ENCODE measurements at regions not wholly inside any gene's neighbourhood (a gene's known extent, or its start where the extent isn't known, plus 50 kb on each side); places are given as distances from the start of the nearest gene placed in this dataset.
"Not testable (repeated sequence)": the region's sequence is repeated elsewhere in the genome, so short reads cannot be mapped to it uniquely, and the experiment has no call there.

DNA sequence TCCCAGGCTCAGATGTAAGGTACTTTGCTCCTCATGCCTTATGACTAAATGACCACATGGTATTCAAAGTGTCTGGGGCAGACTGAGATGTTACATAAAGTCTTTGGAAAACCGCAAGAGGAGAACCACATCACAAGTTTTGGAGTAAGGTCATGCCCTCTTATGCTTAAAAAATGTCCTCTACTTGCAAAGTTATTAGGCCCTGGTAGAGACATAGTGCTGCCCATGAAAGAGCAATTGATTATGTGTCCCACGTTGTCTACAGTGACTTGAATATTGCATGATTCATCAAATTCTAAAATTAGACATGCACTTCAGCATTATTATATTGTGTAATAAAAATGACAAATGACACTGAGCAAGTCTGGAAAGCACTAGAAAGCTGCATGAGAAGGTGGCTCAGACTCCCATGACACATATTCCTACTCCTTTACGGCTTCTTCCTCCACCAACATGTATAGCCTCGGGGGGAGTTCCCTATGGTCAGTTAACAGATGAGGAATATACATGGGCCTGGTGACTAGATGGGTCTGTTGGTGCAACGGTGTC lies 602.6 kb upstream of the VRK2 start:
- no peak for ATAC-seq

- ATAC-seq: no peak
These were observed 601.7 kb upstream of the VRK2 start for GRCh38 chr2:57444752-57445430.

GRCh38 chr2:57448816-57449215 lies 597.8 kb upstream of the VRK2 start:
- ATAC-seq: no peak

- ATAC-seq: no peak
These were observed 596.4 kb upstream of the VRK2 start for GRCh38 chr2:57450170-57450569.

GRCh38 chr2:57452634-57453033 lies 594.0 kb upstream of the VRK2 start:
- no peak for ATAC-seq

DNA sequence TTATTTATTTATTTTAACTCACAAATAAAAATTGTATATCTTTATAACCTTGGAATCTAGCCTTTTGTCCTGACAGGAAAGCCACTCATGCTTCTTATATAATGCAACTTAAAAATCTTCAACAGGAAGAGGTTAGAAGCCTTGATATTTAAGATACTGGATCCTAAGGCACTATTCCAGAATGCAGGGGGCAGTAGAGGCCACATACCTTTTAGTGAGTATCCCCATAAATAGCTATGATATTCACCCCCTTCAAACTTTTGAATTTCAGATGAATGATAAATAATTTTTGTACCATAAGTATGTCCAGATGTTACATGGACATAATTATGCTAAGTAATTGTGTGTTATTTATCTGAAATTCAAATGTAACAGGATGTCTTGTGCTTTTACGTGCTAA lies 592.7 kb upstream of the VRK2 start:
- no peak for ATAC-seq

DNA sequence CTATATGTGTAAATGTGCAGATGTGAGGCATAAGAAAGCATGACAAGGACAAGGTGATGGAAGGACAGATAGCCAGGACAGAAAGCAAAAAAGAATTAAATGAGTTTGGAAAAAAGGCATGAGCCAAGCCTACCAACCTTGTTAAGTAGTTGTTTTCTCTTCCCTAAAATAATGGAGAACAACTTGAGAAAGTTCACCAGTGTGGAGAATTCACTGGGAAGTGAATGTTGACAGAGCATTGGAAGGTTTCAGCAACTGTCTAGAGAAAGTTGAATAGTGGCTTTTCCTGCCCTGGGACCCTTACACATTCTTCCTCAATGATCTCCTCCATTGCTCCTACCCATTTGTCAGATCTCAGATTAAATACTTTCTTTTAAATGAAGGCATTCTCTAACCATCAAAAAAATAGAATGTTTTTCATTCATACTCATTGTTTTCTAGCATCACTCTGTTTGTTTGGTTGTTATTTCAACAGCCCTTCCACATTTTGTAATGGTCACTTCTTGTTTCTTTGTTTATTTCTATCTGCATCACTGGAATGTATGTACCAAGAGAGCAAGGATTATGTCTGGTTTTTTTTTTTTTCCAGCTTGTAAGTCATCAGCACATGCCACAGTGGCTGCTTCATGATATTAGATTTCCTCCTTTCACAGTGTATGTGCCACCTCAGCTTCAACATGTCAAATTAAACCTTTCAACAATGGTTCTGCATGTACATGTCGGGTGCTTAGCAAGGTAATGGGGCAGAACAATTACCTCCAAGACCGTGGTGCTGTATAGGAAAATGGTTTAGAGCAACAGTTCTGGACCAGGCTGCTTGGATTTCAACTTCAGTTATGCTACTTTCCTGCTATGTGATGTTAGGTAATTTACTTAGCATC lies 586.0 kb upstream of the VRK2 start:
- no peak for ATAC-seq

DNA sequence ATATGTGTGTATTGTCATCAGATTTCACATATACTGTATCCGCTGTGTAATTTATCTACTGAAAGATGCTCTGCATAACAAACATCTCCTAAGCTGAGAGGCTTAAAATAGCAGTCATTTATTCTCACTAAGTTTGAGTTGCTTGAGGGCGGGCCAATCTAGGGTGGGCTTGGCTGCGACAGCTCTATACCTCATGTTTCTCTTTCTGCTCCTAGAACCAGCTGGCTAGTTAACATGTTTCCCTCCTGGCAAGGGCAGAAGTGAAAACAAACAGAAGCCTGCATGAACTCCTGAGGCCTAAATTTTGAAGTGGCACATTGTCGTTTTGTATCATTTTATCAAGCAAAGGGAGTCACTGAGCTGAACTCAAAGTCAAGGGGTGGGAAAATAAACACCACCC lies 585.0 kb upstream of the VRK2 start:
- ATAC-seq: no peak

GRCh38 chr2:57465067-57465466 lies 581.5 kb upstream of the VRK2 start:
- ATAC-seq: no peak

GRCh38 chr2:57465967-57466366 lies 580.6 kb upstream of the VRK2 start:
- no peak for ATAC-seq

DNA sequence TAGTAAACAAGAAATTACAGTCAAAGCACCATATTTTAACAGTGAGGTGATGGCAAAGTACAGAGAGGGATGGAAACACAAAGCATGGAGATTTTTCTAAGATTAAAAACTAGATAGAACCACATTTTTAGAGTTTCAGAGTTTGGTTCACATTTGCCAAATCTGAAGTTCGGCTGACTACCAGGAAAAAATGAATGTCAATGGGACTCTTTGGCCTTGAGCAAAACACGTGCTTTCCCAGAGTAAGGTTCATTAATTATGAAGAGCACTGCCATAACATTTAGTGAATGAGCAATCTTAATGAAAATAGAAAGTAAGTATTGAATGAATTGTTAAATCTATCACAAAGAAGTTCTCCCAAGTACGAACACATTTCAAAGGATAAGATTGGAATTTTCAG lies 571.2 kb upstream of the VRK2 start:
- no peak for ATAC-seq

DNA sequence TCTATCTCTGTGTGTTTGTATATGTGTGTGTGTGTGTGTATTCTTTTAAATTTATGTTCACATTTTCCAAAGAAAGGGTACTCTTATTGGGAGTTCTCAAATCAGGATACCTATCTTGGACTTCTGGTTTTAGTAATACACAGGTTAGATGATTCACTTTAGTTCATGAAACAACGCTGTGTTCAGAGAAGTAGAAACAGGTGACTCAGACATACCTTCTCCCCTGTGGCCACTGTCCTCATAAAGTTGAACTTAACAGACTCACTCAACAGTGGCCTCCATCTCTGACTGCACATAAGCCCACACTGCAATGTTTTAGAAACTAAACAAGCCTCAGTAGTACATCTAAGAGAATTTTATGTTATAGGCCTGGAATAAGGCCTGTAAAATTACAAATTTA lies 566.6 kb upstream of the VRK2 start:
- ATAC-seq: no peak

DNA sequence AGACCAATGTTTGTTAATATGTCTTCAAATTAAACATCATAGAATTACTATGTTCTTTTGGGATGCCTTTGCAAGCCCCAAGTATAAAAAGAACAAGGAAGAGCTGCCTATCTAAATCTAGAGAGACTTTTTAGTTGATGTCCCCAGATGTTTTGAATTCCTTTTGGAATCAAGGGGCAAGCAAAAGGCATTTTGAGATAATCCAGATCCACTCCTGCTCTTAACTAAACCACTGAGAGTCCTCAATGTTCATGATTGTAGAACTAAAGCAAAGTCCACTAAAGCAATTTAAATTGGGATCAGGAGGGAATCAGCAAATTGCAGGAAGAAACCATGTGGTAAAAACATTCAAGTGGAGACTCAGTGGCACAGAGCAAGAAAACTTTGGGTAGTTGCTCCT lies 558.5 kb upstream of the VRK2 start:
- ATAC-seq: no peak

DNA sequence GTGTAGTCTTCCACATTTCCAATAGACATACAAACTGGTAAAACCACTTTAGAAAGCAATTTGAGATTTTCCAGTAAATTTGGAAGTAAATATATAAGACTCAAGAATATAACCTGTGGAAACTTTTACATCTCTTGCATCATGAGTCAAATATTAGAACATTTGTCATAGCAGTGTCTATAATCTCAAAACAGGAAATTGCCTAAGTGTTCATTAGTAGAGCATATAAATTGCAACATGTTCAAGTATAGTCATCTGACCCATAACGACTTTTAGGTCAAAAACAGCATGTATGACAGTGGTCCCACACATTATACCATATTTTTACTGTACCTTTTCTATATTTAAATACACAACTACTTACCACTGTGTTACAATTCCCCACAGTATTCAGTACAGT lies 555.9 kb upstream of the VRK2 start:
- ATAC-seq: no peak

GRCh38 chr2:57491213-57491612 lies 555.4 kb upstream of the VRK2 start:
- ATAC-seq: no peak

GRCh38 chr2:57493966-57494365 lies 552.6 kb upstream of the VRK2 start:
- ATAC-seq: not testable (repeated sequence)

- peak; percentile 37 for ATAC-seq
These were observed 549.0 kb upstream of the VRK2 start for GRCh38 chr2:57497489-57498096.

GRCh38 chr2:57504787-57505186 lies 541.8 kb upstream of the VRK2 start:
- ATAC-seq: no peak

- ATAC-seq: no peak
These were observed 537.4 kb upstream of the VRK2 start for GRCh38 chr2:57509189-57509588.

GRCh38 chr2:57510704-57511103 lies 535.9 kb upstream of the VRK2 start:
- ATAC-seq: no peak

DNA sequence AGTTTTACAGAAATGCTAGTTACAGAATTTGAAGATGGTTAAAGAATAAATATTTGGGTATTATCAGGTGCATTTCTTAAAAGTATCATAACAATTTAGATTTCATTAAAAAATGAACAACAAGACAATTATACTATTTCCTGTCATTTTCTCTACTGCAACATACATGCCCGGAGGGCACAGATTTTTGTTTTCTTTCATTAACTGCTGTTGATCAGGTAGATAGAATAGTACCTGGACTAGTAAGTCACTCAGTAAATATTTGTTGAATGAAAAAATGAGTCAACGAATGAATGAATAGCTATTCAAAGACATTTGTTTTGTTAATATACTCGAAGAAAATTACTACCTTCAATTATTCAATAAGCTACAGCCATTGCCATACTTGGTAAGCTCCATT lies 531.2 kb upstream of the VRK2 start:
- no peak for ATAC-seq

- ATAC-seq: peak; percentile 69
These were observed 529.8 kb upstream of the VRK2 start for GRCh38 chr2:57516698-57517340.

GRCh38 chr2:57523304-57523703 lies 523.3 kb upstream of the VRK2 start:
- ATAC-seq: no peak

All from esophagus mucosa (tissue), 1 donor.